HCT116 (cell line): ENCODE measurements at regions not wholly inside any gene's neighbourhood (a gene's known extent, or its start where the extent isn't known, plus 50 kb on each side); places are given as distances from the start of the nearest gene placed in this dataset.

Source experiments
- ATAC-seq: fragments of 200-7000 bp; cut with Tn5 transposase; 2 replicates; pipeline ENCODE4 v1.9.1; 2020; ENCODE audit warnings: mild to moderate bottlenecking, moderate library complexity
- BruUV-seq: library from RNA; stranded (reverse); fragments of 400-500 nt; replicated peaks from 2 replicates; lab custom pipeline; 2021; lab: Mats Ljungman, UMichigan
- CTCF ChIA-PET: fragments of 300-600 bp; sonication (Branson Sonifier 250); formaldehyde crosslinking; loops from one replicate; lab custom pipeline; 2021; ENCODE audit warnings: antibody characterized with exemption; lab: Charles Lee
- POLR2A ChIA-PET: fragments of 300-600, 350-600 bp; sonication (Branson Sonifier 250); formaldehyde crosslinking; loops from one replicate; lab custom pipeline; 2021; ENCODE audit warnings: antibody characterized with exemption; lab: Charles Lee
- RAD21 ChIA-PET, 2 experiments: fragments of 300-600 bp; sonication (Branson Sonifier 250); formaldehyde crosslinking; loops; one replicate each; lab custom pipeline; 2023; ENCODE audit warnings: low total read pairs in 2 of 2; ENCODE audit not compliant: uncharacterized antibody in 2 of 2, unreplicated experiment in 2 of 2, low non-redundant PET in 1 of 2; lab: Charles Lee
- DNase-seq: peaks from one replicate; pipeline ENCODE4 v3.0.0-alpha.2; 2010; ENCODE audit warnings: low read depth, low spot score
- H2AFZ ChIP-seq: fragments of 200-600 bp; shearing (Covaris generic), sonication (generic); 2 replicates; pipeline ENCODE4 v1.6.1; 2017; ENCODE audit warnings: low read depth, mixed run types, mixed read lengths, antibody characterized with exemption, low read length; ENCODE audit not compliant: poor library complexity, severe bottlenecking
- H3K27ac ChIP-seq: 2 replicates; pipeline ENCODE4 v1.5.1; 2012; ENCODE audit warnings: low read depth, low read length
- H3K27me3 ChIP-seq: fragments of 200-600 bp; sonication (generic); 2 replicates; pipeline ENCODE4 v1.6.1; 2016; ENCODE audit warnings: mixed run types, low read length, mixed read lengths; ENCODE audit not compliant: insufficient read depth
- H3K36me3 ChIP-seq, 2 experiments: fragments of 200-500 bp in 1 of 2; fragments of 200-600 bp in 1 of 2; sonication (Bioruptor generic) in 1 of 2; sonication (generic) in 1 of 2; 2 replicates each; pipeline versions ENCODE4 v1.5.1 to v1.6.1; 2014 to 2016; ENCODE audit warnings: low read length in 2 of 2, inconsistent platforms in 1 of 2, mixed read lengths in 1 of 2, mixed run types in 1 of 2; ENCODE audit not compliant: insufficient read depth in 2 of 2, control insufficient read depth in 1 of 2
- H3K4me1 ChIP-seq, 2 experiments: fragments of 200-600 bp in 1 of 2; sonication (generic) in 1 of 2; 2 replicates each; pipeline versions ENCODE4 v1.5.1 to v1.6.1; 2012 to 2017; ENCODE audit warnings: low read length in 2 of 2, inconsistent platforms in 1 of 2, mild to moderate bottlenecking in 1 of 2, mixed read lengths in 1 of 2, mixed run types in 1 of 2, moderate library complexity in 1 of 2; ENCODE audit not compliant: insufficient read depth in 2 of 2, control insufficient read depth in 1 of 2
- H3K4me2 ChIP-seq: fragments of 200-600 bp; sonication (generic); 2 replicates; pipeline ENCODE4 v1.6.1; 2017; ENCODE audit warnings: mixed run types, low read length, mixed read lengths
- H3K4me3 ChIP-seq, 2 experiments: fragments of 200-600 bp in 1 of 2; sonication (generic) in 1 of 2; replicated peaks in 1 of 2; 2 replicates each; pipeline ENCODE4 v1.5.1; 2011 to 2016; ENCODE audit warnings: low read length in 2 of 2, control low read depth in 1 of 2, low read depth in 1 of 2, mild to moderate bottlenecking in 1 of 2, mixed read lengths in 1 of 2, mixed run types in 1 of 2
- H3K79me2 ChIP-seq: fragments of 200-600 bp; sonication (generic); 2 replicates; pipeline ENCODE4 v1.6.1; 2017; ENCODE audit warnings: mild to moderate bottlenecking, mixed run types, low read length, moderate library complexity, mixed read lengths; ENCODE audit not compliant: insufficient read depth
- H3K9ac ChIP-seq: fragments of 200-600 bp; sonication (generic); 2 replicates; pipeline ENCODE4 v1.6.1; 2016; ENCODE audit warnings: low read length, mixed read lengths
- H3K9me2 ChIP-seq: fragments of 200-600 bp; sonication (generic), shearing (Covaris generic); 2 replicates; pipeline ENCODE4 v1.6.1; 2017; ENCODE audit warnings: mixed run types, mild to moderate bottlenecking, moderate library complexity; ENCODE audit not compliant: insufficient read depth
- H3K9me3 ChIP-seq, 2 experiments: fragments of 200-500 bp in 1 of 2; fragments of 200-600 bp in 1 of 2; sonication (Bioruptor generic) in 1 of 2; sonication (generic) in 1 of 2; 2 replicates each; pipeline ENCODE4 v1.6.1; 2014 to 2017; ENCODE audit warnings: low read length in 2 of 2, mixed read lengths in 2 of 2, inconsistent platforms in 1 of 2, low read depth in 1 of 2, mild to moderate bottlenecking in 1 of 2, mixed run types in 1 of 2, moderate library complexity in 1 of 2; ENCODE audit not compliant: control insufficient read depth in 1 of 2, insufficient read depth in 1 of 2
- H4K20me1 ChIP-seq: fragments of 200-600 bp; sonication (generic), shearing (Covaris generic); 2 replicates; pipeline ENCODE4 v1.6.1; 2017; ENCODE audit warnings: mixed run types, mild to moderate bottlenecking, moderate library complexity; ENCODE audit not compliant: insufficient read depth
- CBX3 ChIP-seq: IDR thresholded peaks from 2 replicates; pipeline ENCODE4 v1.6.1; 2012; ENCODE audit warnings: low read depth
- CEBPB ChIP-seq: IDR thresholded peaks from 2 replicates; pipeline ENCODE4 v1.6.1; 2012; ENCODE audit warnings: low read depth
- EGR1 ChIP-seq: IDR thresholded peaks from 2 replicates; pipeline ENCODE4 v1.6.1; 2012; ENCODE audit warnings: low read depth
- EZH2phosphoT487 ChIP-seq: fragments of 200-600 bp; IDR thresholded peaks from 2 replicates; pipeline ENCODE4 v1.6.1; 2018; ENCODE audit warnings: antibody characterized with exemption, borderline replicate concordance
- FOSL1 ChIP-seq: IDR thresholded peaks from 2 replicates; pipeline ENCODE4 v1.6.1; 2012; ENCODE audit warnings: low read depth
- POLR2A ChIP-seq: IDR thresholded peaks from 2 replicates; pipeline ENCODE4 v1.7.0; 2011; ENCODE audit warnings: borderline replicate concordance; ENCODE audit not compliant: insufficient read depth, insufficient read length; ENCODE audit errors: extremely low read depth
- POLR2AphosphoS5 ChIP-seq: IDR thresholded peaks from 2 replicates; pipeline ENCODE4 v1.6.1; 2011; ENCODE audit warnings: mild to moderate bottlenecking, low read depth, low read length, moderate library complexity
- RAD21 ChIP-seq: IDR thresholded peaks from 2 replicates; pipeline ENCODE4 v1.6.1; 2012; ENCODE audit warnings: low read depth, mild to moderate bottlenecking
- SIN3A ChIP-seq: IDR thresholded peaks from 2 replicates; pipeline ENCODE4 v1.6.1; 2012; ENCODE audit warnings: low read depth
- SP1 ChIP-seq: IDR thresholded peaks from 2 replicates; pipeline ENCODE4 v1.6.1; 2012; ENCODE audit warnings: low read depth
- SRF ChIP-seq: IDR thresholded peaks from 2 replicates; pipeline ENCODE4 v1.6.1; 2012; ENCODE audit warnings: low read depth
- TCF7L2 ChIP-seq: IDR thresholded peaks from 2 replicates; pipeline ENCODE4 v1.7.0; 2011; ENCODE audit warnings: borderline replicate concordance, inconsistent platforms; ENCODE audit not compliant: insufficient read depth, insufficient read length; ENCODE audit errors: extremely low read depth
- YY1 ChIP-seq: IDR thresholded peaks from 2 replicates; pipeline ENCODE4 v1.6.1; 2011; ENCODE audit warnings: low read length, low read depth, moderate library complexity, mild to moderate bottlenecking; ENCODE audit not compliant: insufficient replicate concordance; ENCODE audit errors: extremely low read depth
- ZFX ChIP-seq: fragments of 450-650 bp; IDR thresholded peaks from 2 replicates; pipeline ENCODE4 v1.6.1; 2017
- ZNF274 ChIP-seq: fragments of 200-500 bp; sonication (Bioruptor generic); IDR thresholded peaks from 2 replicates; pipeline ENCODE4 v1.6.1; 2014; ENCODE audit warnings: mild to moderate bottlenecking, low read depth, low read length, inconsistent platforms
- intact Hi-C: fragments of 100-400 bp; cut with micrococcal nuclease; formaldehyde crosslinking; loops from 2 replicates; pipeline ENCODE4 v1.10.0; 2022
- TF ChIP-seq, protein P1 (sequence below): IDR thresholded peaks from 2 replicates; pipeline ENCODE4 v1.6.1; 2012
- TF ChIP-seq, protein P2 (sequence below), 3 experiments: fragments of 200-600 bp in 1 of 3; sonication (generic) in 1 of 3; IDR thresholded peaks in 2 of 3; conservative IDR thresholded peaks in 1 of 3; 2 replicates each; pipeline ENCODE4 v1.5.1; 2012 to 2017; ENCODE audit warnings: low read depth in 2 of 3, low read length in 2 of 3, antibody characterized with exemption in 1 of 3, borderline replicate concordance in 1 of 3, control low read depth in 1 of 3, mild to moderate bottlenecking in 1 of 3, mixed read lengths in 1 of 3, mixed run types in 1 of 3, moderate library complexity in 1 of 3; ENCODE audit not compliant: insufficient read depth in 1 of 3
- TF ChIP-seq, protein P3 (sequence below): IDR thresholded peaks from 2 replicates; pipeline ENCODE4 v1.6.1; 2011; ENCODE audit warnings: mild to moderate bottlenecking, low read length, moderate library complexity; ENCODE audit not compliant: insufficient replicate concordance; ENCODE audit errors: extremely low read depth

DNA sequence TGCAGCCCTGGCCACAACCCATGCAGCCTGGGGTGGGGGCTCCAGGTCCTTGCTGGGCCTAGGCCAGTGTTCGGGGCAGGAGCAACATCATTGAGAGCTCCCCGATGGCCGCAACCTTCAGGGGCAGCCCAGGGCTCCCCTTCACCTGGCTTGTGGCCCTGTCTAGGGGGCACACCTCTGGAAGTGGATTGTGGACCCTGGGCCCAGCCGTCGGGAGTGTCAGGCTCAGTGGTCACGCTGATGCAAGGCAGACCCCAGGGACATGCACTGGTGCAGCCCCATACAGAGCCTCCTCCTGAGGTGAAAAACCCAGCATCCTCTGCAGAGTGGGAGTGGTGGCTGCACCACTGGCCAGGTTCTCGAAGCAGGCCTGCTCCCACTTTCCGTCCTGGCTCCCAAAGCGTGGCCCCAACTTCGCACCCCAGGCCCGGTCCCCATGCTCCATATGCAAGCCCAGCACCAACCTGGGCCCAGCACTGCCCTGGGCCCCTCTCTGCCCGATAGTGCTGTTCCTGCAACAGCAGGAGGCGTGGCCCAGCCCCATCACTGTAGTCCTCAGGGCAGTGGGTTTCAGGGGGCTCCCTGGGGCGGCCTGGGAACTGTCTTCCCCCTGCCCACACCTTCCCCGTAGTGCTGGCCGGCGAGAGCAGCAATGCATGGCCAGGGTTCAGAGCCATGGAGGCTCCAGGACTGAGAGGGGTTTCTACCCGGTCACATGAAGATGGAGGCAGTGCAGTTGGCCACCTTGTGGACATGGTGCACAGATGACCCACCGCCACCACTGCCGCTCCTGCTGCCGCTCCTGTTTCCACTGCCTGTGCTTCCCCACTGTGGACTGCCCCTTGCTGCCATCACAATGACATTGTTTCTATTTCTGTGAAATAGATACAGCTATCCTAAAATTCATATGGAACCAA is 303.9 kb upstream of the NRG3 start:
- Histone ChIP-seq H3K4me3 (no peak overlapping the region), H3K4me1 (no peaks in the 10 kb centered on the region), H3K9me2 (no peaks in the 10 kb centered on the region), H3K27me3 (no peaks in the 10 kb centered on the region), H3K27ac (no peak overlapping the region), H2AFZ (no peak overlapping the region), H3K36me3 (no peaks in the 10 kb centered on the region), H3K9ac (no peak overlapping the region), H3K79me2 (no peaks in the 10 kb centered on the region), H3K4me2 (no peak overlapping the region), H3K9me3 (peaks cover 0 to 3% of the 10 kb centered on the region in 2 experiments; a peak in 2 of 4 replicates), H4K20me1 (no peaks in the 10 kb centered on the region; the same call in 1 of the 2 replicates)
- ChIA-PET CTCF (no interaction called here), RAD21 (no interaction called here), POLR2A (no interaction called here)
- TF ChIP-seq FOSL1 (no peak), SP1 (no peak), POLR2AphosphoS5 (no peak), SRF (no peak), ZNF274 (no peak), SIN3A (no peak), EGR1 (no peak), CEBPB (no peak), CBX3 (no peak), YY1 (no peak), RAD21 (no peak), ZFX (no peak), POLR2A (no peak), TCF7L2 (no peak), EZH2phosphoT487 (no peak)
- TF ChIP-seq, protein P1, sequence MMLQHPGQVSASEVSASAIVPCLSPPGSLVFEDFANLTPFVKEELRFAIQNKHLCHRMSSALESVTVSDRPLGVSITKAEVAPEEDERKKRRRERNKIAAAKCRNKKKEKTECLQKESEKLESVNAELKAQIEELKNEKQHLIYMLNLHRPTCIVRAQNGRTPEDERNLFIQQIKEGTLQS: no peak
- TF ChIP-seq, protein P2, sequence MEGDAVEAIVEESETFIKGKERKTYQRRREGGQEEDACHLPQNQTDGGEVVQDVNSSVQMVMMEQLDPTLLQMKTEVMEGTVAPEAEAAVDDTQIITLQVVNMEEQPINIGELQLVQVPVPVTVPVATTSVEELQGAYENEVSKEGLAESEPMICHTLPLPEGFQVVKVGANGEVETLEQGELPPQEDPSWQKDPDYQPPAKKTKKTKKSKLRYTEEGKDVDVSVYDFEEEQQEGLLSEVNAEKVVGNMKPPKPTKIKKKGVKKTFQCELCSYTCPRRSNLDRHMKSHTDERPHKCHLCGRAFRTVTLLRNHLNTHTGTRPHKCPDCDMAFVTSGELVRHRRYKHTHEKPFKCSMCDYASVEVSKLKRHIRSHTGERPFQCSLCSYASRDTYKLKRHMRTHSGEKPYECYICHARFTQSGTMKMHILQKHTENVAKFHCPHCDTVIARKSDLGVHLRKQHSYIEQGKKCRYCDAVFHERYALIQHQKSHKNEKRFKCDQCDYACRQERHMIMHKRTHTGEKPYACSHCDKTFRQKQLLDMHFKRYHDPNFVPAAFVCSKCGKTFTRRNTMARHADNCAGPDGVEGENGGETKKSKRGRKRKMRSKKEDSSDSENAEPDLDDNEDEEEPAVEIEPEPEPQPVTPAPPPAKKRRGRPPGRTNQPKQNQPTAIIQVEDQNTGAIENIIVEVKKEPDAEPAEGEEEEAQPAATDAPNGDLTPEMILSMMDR (IDR thresholded peaks at IDR 0.05 in 2 of 3, conservative IDR thresholded peaks at IDR 0.05 in 1 of 3; ENCODE audit: borderline replicate concordance in 1 of 3, insufficient read depth in 1 of 3, low read depth in 2 of 3, low read length in 2 of 3): no peak
- TF ChIP-seq, protein P3, sequence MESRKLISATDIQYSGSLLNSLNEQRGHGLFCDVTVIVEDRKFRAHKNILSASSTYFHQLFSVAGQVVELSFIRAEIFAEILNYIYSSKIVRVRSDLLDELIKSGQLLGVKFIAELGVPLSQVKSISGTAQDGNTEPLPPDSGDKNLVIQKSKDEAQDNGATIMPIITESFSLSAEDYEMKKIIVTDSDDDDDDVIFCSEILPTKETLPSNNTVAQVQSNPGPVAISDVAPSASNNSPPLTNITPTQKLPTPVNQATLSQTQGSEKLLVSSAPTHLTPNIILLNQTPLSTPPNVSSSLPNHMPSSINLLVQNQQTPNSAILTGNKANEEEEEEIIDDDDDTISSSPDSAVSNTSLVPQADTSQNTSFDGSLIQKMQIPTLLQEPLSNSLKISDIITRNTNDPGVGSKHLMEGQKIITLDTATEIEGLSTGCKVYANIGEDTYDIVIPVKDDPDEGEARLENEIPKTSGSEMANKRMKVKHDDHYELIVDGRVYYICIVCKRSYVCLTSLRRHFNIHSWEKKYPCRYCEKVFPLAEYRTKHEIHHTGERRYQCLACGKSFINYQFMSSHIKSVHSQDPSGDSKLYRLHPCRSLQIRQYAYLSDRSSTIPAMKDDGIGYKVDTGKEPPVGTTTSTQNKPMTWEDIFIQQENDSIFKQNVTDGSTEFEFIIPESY: no peak
- no peak for ATAC-seq
- BruUV-seq: no TSS peak
- intact Hi-C loops: no loop called here
- DNase-seq: no peak
